ENCODE measurements at regions not wholly inside any gene's neighbourhood (a gene's known extent, or its start where the extent isn't known, plus 50 kb on each side); places are given as distances from the start of the nearest gene placed in this dataset.

DNA sequence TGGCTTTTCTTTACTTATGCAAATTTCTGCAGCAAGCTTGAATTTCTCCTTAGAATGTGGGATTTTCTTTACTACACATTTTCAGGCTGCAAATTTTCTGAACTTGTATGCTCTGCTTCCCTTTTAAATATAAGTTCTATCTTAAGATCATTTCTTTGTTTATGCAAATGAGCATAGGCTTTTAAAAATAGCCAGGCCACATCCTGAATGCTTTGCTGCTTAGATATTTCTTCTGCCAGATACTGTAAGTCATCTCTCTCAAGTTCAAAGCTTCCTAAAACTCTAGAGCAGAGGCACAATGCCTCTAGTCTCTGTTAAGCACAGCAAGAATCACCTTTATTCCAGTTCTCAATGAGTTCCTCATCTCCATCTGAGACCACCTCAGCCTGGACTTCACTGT, 685.9 kb upstream of the LRRC4C start:
- TF ChIP-seq, protein P1, sequence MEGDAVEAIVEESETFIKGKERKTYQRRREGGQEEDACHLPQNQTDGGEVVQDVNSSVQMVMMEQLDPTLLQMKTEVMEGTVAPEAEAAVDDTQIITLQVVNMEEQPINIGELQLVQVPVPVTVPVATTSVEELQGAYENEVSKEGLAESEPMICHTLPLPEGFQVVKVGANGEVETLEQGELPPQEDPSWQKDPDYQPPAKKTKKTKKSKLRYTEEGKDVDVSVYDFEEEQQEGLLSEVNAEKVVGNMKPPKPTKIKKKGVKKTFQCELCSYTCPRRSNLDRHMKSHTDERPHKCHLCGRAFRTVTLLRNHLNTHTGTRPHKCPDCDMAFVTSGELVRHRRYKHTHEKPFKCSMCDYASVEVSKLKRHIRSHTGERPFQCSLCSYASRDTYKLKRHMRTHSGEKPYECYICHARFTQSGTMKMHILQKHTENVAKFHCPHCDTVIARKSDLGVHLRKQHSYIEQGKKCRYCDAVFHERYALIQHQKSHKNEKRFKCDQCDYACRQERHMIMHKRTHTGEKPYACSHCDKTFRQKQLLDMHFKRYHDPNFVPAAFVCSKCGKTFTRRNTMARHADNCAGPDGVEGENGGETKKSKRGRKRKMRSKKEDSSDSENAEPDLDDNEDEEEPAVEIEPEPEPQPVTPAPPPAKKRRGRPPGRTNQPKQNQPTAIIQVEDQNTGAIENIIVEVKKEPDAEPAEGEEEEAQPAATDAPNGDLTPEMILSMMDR (IDR thresholded peaks at IDR 0.05; ENCODE audit: borderline replicate concordance, extremely low read depth, low read length, poor library complexity, severe bottlenecking), result no peak
- no peak for TF ChIP-seq EZH2 (IDR thresholded peaks at IDR 0.05; ENCODE audit: borderline replicate concordance, low read depth, low read length, severe bottlenecking)

All from DND-41 (cell line).